Hepatocyte (in vitro differentiated cells): ENCODE measurements at regions not wholly inside any gene's neighbourhood (a gene's known extent, or its start where the extent isn't known, plus 50 kb on each side); places are given as distances from the start of the nearest gene placed in this dataset.

Source experiments
- DNase-seq: peaks from one replicate; pipeline ENCODE4 v3.0.0-alpha.2; 2016; ENCODE audit warnings: low spot score
- H2AFZ ChIP-seq: fragments of 200-600 bp; sonication (generic); 2 replicates; pipeline ENCODE4 v1.6.0; 2016; ENCODE audit warnings: antibody characterized with exemption, mild to moderate bottlenecking
- H3K27ac ChIP-seq: fragments of 200-600 bp; sonication (generic); 2 replicates; pipeline ENCODE4 v1.5.1; 2016; ENCODE audit warnings: mild to moderate bottlenecking
- H3K27me3 ChIP-seq: fragments of 200-600 bp; sonication (generic); 2 replicates; pipeline ENCODE4 v1.6.1; 2016
- H3K36me3 ChIP-seq: fragments of 200-600 bp; sonication (generic); replicated peaks from 2 replicates; pipeline ENCODE4 v1.5.1; 2016; ENCODE audit warnings: low read depth; ENCODE audit not compliant: insufficient read depth
- H3K4me1 ChIP-seq: fragments of 200-600 bp; sonication (generic); 2 replicates; pipeline ENCODE4 v1.5.1; 2016; ENCODE audit warnings: mild to moderate bottlenecking, moderate library complexity; ENCODE audit not compliant: insufficient read depth
- H3K4me2 ChIP-seq: fragments of 200-600 bp; sonication (generic); 2 replicates; pipeline ENCODE4 v1.6.0; 2016
- H3K4me3 ChIP-seq: fragments of 200-600 bp; sonication (generic); 2 replicates; pipeline ENCODE4 v1.5.1; 2016; ENCODE audit warnings: mild to moderate bottlenecking
- H3K79me2 ChIP-seq: fragments of 200-600 bp; sonication (generic); 2 replicates; pipeline ENCODE4 v1.6.0; 2017; ENCODE audit warnings: mild to moderate bottlenecking
- H3K9me2 ChIP-seq: fragments of 200-600 bp; sonication (generic); replicated peaks from 2 replicates; pipeline ENCODE4 v1.6.0; 2017; ENCODE audit warnings: mild to moderate bottlenecking; ENCODE audit not compliant: insufficient read depth
- H3K9me3 ChIP-seq: fragments of 200-600 bp; sonication (generic); 2 replicates; pipeline ENCODE4 v1.5.1; 2016; ENCODE audit warnings: low read depth, mild to moderate bottlenecking
- H4K20me1 ChIP-seq: fragments of 200-600 bp; sonication (generic); 2 replicates; pipeline ENCODE4 v1.6.0; 2016; ENCODE audit warnings: mild to moderate bottlenecking; ENCODE audit not compliant: insufficient read depth, poor library complexity, severe bottlenecking
- CTCF ChIP-seq: fragments of 200-600 bp; sonication (generic); IDR thresholded peaks from 2 replicates; pipeline ENCODE4 v1.5.1; 2016; ENCODE audit warnings: antibody characterized with exemption, mild to moderate bottlenecking; ENCODE audit not compliant: poor library complexity
- EZH2 ChIP-seq: fragments of 200-600 bp; sonication (generic); IDR thresholded peaks from 2 replicates; pipeline ENCODE4 v1.6.1; 2016; ENCODE audit warnings: antibody characterized with exemption, mild to moderate bottlenecking, borderline replicate concordance
- EZH2phosphoT487 ChIP-seq: fragments of 200-600 bp; sonication (generic); IDR thresholded peaks from one replicate; pipeline ENCODE4 v1.6.1; 2018; ENCODE audit warnings: antibody characterized with exemption, mild to moderate bottlenecking, low read depth, moderate library complexity; ENCODE audit not compliant: unreplicated experiment, severe bottlenecking
- WGBS: methylation state at CpG from one replicate; pipeline ENCODE4 v1.1.6; 2016; ENCODE audit warnings: low lambda C conversion rate; ENCODE audit errors: missing lambda C conversion rate; 5-methylcytosine and 5-hydroxymethylcytosine counted together

- no peaks in the 10 kb centered on the region for H3K9me2 ChIP-seq
- H2AFZ ChIP-seq = no peak overlapping the region
- H3K27me3 ChIP-seq = no peaks in the 10 kb centered on the region
- no peaks in the 10 kb centered on the region for H4K20me1 ChIP-seq
- no peaks in the 10 kb centered on the region for H3K36me3 ChIP-seq
- no peaks in the 10 kb centered on the region for H3K9me3 ChIP-seq
- no peak overlapping the region for H3K4me3 ChIP-seq
- H3K4me1 ChIP-seq = no peaks in the 10 kb centered on the region
- H3K4me2 ChIP-seq = no peak overlapping the region
- TF ChIP-seq EZH2phosphoT487 (no peak), CTCF (no peak), EZH2 (no peak)
- H3K27ac ChIP-seq = no peak overlapping the region
- H3K79me2 ChIP-seq = no peaks in the 10 kb centered on the region
- DNase-seq = no peak
- WGBS = 55% methylated on average over 1 of the region's 1 CpG
Measured at GRCh38 chr4:73685052-73685451, 55.3 kb upstream of the CXCL8 start.

- H3K4me2 ChIP-seq = no peak overlapping the region
- no peak overlapping the region for H3K27ac ChIP-seq
- no peaks in the 10 kb centered on the region for H4K20me1 ChIP-seq
- DNase-seq = no peak
- H3K9me3 ChIP-seq = no peaks in the 10 kb centered on the region
- H2AFZ ChIP-seq = no peak overlapping the region
- no peaks in the 10 kb centered on the region for H3K36me3 ChIP-seq
- no peak for TF ChIP-seq EZH2
- no peak for TF ChIP-seq CTCF
- TF ChIP-seq EZH2phosphoT487 = no peak
- WGBS = 90% methylated on average over 1 of the region's 1 CpG
- no peaks in the 10 kb centered on the region for H3K27me3 ChIP-seq
- no peaks in the 10 kb centered on the region for H3K9me2 ChIP-seq
- no peak overlapping the region for H3K4me3 ChIP-seq
- H3K4me1 ChIP-seq = no peaks in the 10 kb centered on the region
- no peaks in the 10 kb centered on the region for H3K79me2 ChIP-seq
Measured at GRCh38 chr4:73687421-73687820, 52.9 kb upstream of the CXCL8 start.

GRCh38 chr4:73690051-73690738 is 50.2 kb upstream of the CXCL8 start:
- Histone ChIP-seq H3K27ac (no peak overlapping the region), H3K27me3 (no peaks in the 10 kb centered on the region), H2AFZ (no peak overlapping the region), H3K4me3 (no peak overlapping the region), H3K9me2 (no peaks in the 10 kb centered on the region), H4K20me1 (no peaks in the 10 kb centered on the region), H3K4me1 (no peaks in the 10 kb centered on the region), H3K4me2 (no peak overlapping the region), H3K9me3 (no peaks in the 10 kb centered on the region), H3K36me3 (no peaks in the 10 kb centered on the region), H3K79me2 (no peaks in the 10 kb centered on the region)
- TF ChIP-seq EZH2 (no peak), CTCF (no peak), EZH2phosphoT487 (no peak)
- no peak for DNase-seq
